ENCODE measurements at regions not wholly inside any gene's neighbourhood (a gene's known extent, or its start where the extent isn't known, plus 50 kb on each side); places are given as distances from the start of the nearest gene placed in this dataset.

DNA sequence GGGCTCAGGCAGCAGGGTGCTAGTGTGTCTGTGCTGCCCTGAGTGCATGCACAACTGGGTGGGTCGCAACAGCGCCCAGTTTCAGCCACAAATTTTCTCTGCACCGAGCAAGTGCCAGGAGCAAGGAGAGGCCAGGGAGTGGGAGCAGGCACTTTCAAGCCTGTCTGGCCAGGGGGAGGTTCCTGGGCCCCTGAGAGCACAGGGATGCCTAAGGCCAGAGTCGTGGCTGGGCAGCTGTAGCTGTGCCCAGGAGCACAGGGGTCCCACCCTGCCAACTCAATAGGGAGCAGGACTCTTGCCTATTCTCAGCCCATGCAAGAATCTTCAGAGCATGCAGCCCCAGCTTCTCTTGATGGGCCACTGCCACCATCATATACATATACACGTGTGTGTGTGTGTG lies 1577.4 kb downstream of the KCNT2 start:
- H3K36me3 ChIP-seq (ENCODE audit: insufficient read depth, low read length), result no peaks in the 10 kb centered on the region
- no peak overlapping the region for H3K27ac ChIP-seq (ENCODE audit: low read depth, low read length, poor library complexity, severe bottlenecking)
- no peaks in the 10 kb centered on the region for H3K79me2 ChIP-seq (ENCODE audit: insufficient read depth, low read length)
- H3K9me2 ChIP-seq (ENCODE audit: low read depth, low read length), result no peaks in the 10 kb centered on the region
- H3K9me3 ChIP-seq (ENCODE audit: low read length), result peaks cover 9% of the 10 kb centered on the region; the same call in 1 of the 2 replicates
- H3K27me3 ChIP-seq (ENCODE audit: insufficient read depth, low read length), result no peaks in the 10 kb centered on the region
- H4K20me1 ChIP-seq (ENCODE audit: insufficient read depth, low read length), result no peaks in the 10 kb centered on the region
- no peaks in the 10 kb centered on the region for H3K4me1 ChIP-seq (ENCODE audit: insufficient read depth, low read length, severe bottlenecking)
- no peak overlapping the region for H3K4me2 ChIP-seq (ENCODE audit: low read length)
- TF ChIP-seq EZH2 (IDR thresholded peaks at IDR 0.05; ENCODE audit: borderline replicate concordance, low read length), result no peak
- TF ChIP-seq, protein P1, sequence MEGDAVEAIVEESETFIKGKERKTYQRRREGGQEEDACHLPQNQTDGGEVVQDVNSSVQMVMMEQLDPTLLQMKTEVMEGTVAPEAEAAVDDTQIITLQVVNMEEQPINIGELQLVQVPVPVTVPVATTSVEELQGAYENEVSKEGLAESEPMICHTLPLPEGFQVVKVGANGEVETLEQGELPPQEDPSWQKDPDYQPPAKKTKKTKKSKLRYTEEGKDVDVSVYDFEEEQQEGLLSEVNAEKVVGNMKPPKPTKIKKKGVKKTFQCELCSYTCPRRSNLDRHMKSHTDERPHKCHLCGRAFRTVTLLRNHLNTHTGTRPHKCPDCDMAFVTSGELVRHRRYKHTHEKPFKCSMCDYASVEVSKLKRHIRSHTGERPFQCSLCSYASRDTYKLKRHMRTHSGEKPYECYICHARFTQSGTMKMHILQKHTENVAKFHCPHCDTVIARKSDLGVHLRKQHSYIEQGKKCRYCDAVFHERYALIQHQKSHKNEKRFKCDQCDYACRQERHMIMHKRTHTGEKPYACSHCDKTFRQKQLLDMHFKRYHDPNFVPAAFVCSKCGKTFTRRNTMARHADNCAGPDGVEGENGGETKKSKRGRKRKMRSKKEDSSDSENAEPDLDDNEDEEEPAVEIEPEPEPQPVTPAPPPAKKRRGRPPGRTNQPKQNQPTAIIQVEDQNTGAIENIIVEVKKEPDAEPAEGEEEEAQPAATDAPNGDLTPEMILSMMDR (IDR thresholded peaks at IDR 0.05; ENCODE audit: low read length), result no peak
- no peak overlapping the region for H3K4me3 ChIP-seq (ENCODE audit: low read depth, low read length, poor library complexity, severe bottlenecking)
- no peak overlapping the region for H2AFZ ChIP-seq (ENCODE audit: low read length)
- H3F3A ChIP-seq (ENCODE audit: insufficient read depth, low read length), result no peaks in the 10 kb centered on the region
- H3K9ac ChIP-seq (ENCODE audit: low read length), result no peak overlapping the region

- no peaks in the 10 kb centered on the region for H3K9me2 ChIP-seq (ENCODE audit: low read depth, low read length)
- peaks cover 9% of the 10 kb centered on the region; the same call in 1 of the 2 replicates for H3K9me3 ChIP-seq (ENCODE audit: low read length)
- no peaks in the 10 kb centered on the region for H3K36me3 ChIP-seq (ENCODE audit: insufficient read depth, low read length)
- H3K9ac ChIP-seq (ENCODE audit: low read length), result no peak overlapping the region
- no peaks in the 10 kb centered on the region for H4K20me1 ChIP-seq (ENCODE audit: insufficient read depth, low read length)
- TF ChIP-seq, protein P1 (IDR thresholded peaks at IDR 0.05; ENCODE audit: low read length), result no peak
- no peak for TF ChIP-seq EZH2 (IDR thresholded peaks at IDR 0.05; ENCODE audit: borderline replicate concordance, low read length)
- no peaks in the 10 kb centered on the region for H3K27me3 ChIP-seq (ENCODE audit: insufficient read depth, low read length)
- no peak overlapping the region for H3K4me3 ChIP-seq (ENCODE audit: low read depth, low read length, poor library complexity, severe bottlenecking)
- H3F3A ChIP-seq (ENCODE audit: insufficient read depth, low read length), result no peaks in the 10 kb centered on the region
- no peaks in the 10 kb centered on the region for H3K79me2 ChIP-seq (ENCODE audit: insufficient read depth, low read length)
- H3K4me2 ChIP-seq (ENCODE audit: low read length), result no peak overlapping the region
- H3K4me1 ChIP-seq (ENCODE audit: insufficient read depth, low read length, severe bottlenecking), result no peaks in the 10 kb centered on the region
- H3K27ac ChIP-seq (ENCODE audit: low read depth, low read length, poor library complexity, severe bottlenecking), result no peak overlapping the region
- no peak overlapping the region for H2AFZ ChIP-seq (ENCODE audit: low read length)
These were observed 1581.4 kb downstream of the KCNT2 start for GRCh38 chr1:195026792-195027191.

DNA sequence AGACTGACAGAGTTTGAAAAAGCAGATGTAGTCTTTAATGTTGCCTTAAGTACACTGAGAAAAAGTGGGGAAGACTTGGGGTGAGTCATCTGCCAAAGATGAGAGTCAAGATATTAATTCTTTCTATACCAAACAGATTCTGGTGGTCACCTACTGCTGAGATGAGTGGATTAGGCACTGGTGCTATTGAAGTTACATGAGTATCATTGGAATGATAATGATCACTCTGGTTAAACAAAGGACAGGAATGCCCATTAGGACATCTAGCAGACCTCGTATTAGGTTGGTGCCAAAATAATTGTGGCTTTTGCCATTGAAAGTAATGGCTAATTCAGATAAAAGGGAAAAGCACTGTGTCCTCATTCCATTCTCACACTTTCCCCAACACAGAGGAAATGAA lies 1588.9 kb downstream of the KCNT2 start:
- 0 out of 2 replicates have a peak, but pooled peaks cover under 1% of the 10 kb centered on the region for H3K9me3 ChIP-seq (ENCODE audit: low read length)
- H3K4me3 ChIP-seq (ENCODE audit: low read depth, low read length, poor library complexity, severe bottlenecking), result no peak overlapping the region
- no peak overlapping the region for H3K9ac ChIP-seq (ENCODE audit: low read length)
- H2AFZ ChIP-seq (ENCODE audit: low read length), result no peak overlapping the region
- no peaks in the 10 kb centered on the region for H4K20me1 ChIP-seq (ENCODE audit: insufficient read depth, low read length)
- H3K4me2 ChIP-seq (ENCODE audit: low read length), result no peak overlapping the region
- no peaks in the 10 kb centered on the region for H3K36me3 ChIP-seq (ENCODE audit: insufficient read depth, low read length)
- TF ChIP-seq, protein P1 (IDR thresholded peaks at IDR 0.05; ENCODE audit: low read length), result no peak
- TF ChIP-seq EZH2 (IDR thresholded peaks at IDR 0.05; ENCODE audit: borderline replicate concordance, low read length), result no peak
- no peaks in the 10 kb centered on the region for H3K27me3 ChIP-seq (ENCODE audit: insufficient read depth, low read length)
- H3K27ac ChIP-seq (ENCODE audit: low read depth, low read length, poor library complexity, severe bottlenecking), result no peak overlapping the region
- H3K4me1 ChIP-seq (ENCODE audit: insufficient read depth, low read length, severe bottlenecking), result no peaks in the 10 kb centered on the region
- no peaks in the 10 kb centered on the region for H3F3A ChIP-seq (ENCODE audit: insufficient read depth, low read length)
- no peaks in the 10 kb centered on the region for H3K9me2 ChIP-seq (ENCODE audit: low read depth, low read length)
- H3K79me2 ChIP-seq (ENCODE audit: insufficient read depth, low read length), result no peaks in the 10 kb centered on the region
